ENCODE measurements at regions not wholly inside any gene's neighbourhood (a gene's known extent, or its start where the extent isn't known, plus 50 kb on each side); places are given as distances from the start of the nearest gene placed in this dataset.

DNA sequence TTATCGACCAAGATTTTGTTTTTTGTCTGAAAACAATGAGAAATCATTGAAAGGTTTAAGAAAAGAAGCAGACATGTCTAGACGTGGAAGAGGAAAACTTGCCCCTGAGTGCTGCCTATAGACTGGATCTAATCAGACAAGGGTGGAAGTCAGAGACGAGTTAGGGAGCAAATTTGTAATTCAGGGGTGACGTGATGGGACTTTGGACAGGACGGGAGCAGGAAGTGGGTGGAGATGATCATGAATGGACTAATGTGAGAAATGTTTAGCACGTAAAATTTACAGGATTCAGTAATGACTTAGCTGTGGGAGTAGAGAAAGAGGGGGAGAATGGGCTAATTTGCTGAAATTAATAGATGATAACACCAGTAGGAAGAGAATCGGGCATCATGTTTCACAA is 117.0 kb upstream of the EPHA4 start:
- no peaks in the 10 kb centered on the region for H3K4me1 ChIP-seq
- H3K27ac ChIP-seq, result no peak overlapping the region
- WGBS, 3 donors, result 57 to 73% (median 66%) methylated on average over 7 of the region's 7 CpGs
- no peaks in the 10 kb centered on the region for H3K36me3 ChIP-seq (ENCODE audit: insufficient read depth in 1 of 2, low read depth in 1 of 2)
- DNase-seq, result no peak
- intact Hi-C loops (cut with DNase I), result no loop called here
- H3K27me3 ChIP-seq (ENCODE audit: insufficient read depth in 3 of 3, low read length in 2 of 3), result no peaks in the 10 kb centered on the region
- H3K4me3 ChIP-seq, result no peak overlapping the region
- H3K9me3 ChIP-seq, result no peaks in the 10 kb centered on the region
- no peak for ATAC-seq
- TF ChIP-seq, protein P1, sequence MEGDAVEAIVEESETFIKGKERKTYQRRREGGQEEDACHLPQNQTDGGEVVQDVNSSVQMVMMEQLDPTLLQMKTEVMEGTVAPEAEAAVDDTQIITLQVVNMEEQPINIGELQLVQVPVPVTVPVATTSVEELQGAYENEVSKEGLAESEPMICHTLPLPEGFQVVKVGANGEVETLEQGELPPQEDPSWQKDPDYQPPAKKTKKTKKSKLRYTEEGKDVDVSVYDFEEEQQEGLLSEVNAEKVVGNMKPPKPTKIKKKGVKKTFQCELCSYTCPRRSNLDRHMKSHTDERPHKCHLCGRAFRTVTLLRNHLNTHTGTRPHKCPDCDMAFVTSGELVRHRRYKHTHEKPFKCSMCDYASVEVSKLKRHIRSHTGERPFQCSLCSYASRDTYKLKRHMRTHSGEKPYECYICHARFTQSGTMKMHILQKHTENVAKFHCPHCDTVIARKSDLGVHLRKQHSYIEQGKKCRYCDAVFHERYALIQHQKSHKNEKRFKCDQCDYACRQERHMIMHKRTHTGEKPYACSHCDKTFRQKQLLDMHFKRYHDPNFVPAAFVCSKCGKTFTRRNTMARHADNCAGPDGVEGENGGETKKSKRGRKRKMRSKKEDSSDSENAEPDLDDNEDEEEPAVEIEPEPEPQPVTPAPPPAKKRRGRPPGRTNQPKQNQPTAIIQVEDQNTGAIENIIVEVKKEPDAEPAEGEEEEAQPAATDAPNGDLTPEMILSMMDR (IDR thresholded peaks at IDR 0.05), result no peak

DNA sequence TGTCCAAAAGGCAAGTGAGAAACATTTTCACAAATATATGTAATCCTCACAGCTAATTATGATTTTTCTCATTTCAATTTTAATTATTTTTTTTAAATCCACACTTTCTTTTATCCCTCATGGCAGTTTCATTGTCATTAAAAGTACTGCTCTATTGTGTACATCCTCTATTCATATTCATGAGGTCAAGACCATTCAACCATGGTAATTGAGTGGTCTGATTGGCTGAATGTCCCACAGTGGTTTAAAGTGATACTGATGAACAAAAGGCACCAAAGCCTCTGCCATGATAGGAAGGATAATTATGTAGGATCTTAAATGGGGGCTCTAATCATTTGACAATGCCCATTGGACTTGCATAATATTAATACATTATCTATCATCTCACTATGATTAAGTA is 108.4 kb upstream of the EPHA4 start:
- ATAC-seq, result no peak
- no peaks in the 10 kb centered on the region for H3K9me3 ChIP-seq

DNA sequence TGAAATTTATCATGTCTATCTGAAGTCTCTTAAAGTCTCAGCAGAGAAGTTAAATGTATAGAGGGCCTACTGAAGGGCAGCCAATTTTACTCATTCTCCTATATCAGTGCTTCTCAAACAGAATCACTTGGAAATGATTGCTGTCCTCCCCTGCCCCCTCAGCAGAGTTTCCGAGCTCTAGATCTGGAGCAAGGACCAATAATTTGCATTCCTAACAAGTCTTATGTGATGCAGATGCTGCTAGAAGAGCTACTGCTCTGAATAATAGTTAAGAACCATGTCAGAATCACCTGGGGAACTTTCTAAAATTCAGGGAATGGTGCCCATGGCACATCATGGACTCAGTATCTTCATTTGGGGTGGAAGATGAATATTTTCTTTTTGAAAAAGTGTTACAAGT is 105.6 kb upstream of the EPHA4 start:
- Histone ChIP-seq H3K27me3 (ENCODE audit: insufficient read depth in 3 of 3, low read length in 2 of 3) (no peaks in the 10 kb centered on the region), H3K4me1 (no peaks in the 10 kb centered on the region), H3K9me3 (no peaks in the 10 kb centered on the region), H3K27ac (no peak overlapping the region), H3K36me3 (ENCODE audit: insufficient read depth in 1 of 2, low read depth in 1 of 2) (no peaks in the 10 kb centered on the region), H3K4me3 (no peak overlapping the region)
- DNase-seq (no peak), ATAC-seq (no peak)
- intact Hi-C loops (cut with DNase I), result no loop called here
- TF ChIP-seq, protein P1 (IDR thresholded peaks at IDR 0.05), result no peak
- WGBS, 3 donors, result 59 to 91% (median 73%) methylated on average over 1 of the region's 1 CpG

More for the DNA sequence above, 108.4 kb upstream of the EPHA4 start:
- no peak overlapping the region for H3K4me3 ChIP-seq
- H3K36me3 ChIP-seq (ENCODE audit: insufficient read depth in 1 of 2, low read depth in 1 of 2), result no peaks in the 10 kb centered on the region
- no peaks in the 10 kb centered on the region for H3K27me3 ChIP-seq (ENCODE audit: insufficient read depth in 3 of 3, low read length in 2 of 3)
- no peaks in the 10 kb centered on the region for H3K4me1 ChIP-seq
- DNase-seq, result no peak
- H3K27ac ChIP-seq, result no peak overlapping the region
- TF ChIP-seq, protein P1 (IDR thresholded peaks at IDR 0.05), result no peak
- intact Hi-C loops (cut with DNase I), result no loop called here

DNA sequence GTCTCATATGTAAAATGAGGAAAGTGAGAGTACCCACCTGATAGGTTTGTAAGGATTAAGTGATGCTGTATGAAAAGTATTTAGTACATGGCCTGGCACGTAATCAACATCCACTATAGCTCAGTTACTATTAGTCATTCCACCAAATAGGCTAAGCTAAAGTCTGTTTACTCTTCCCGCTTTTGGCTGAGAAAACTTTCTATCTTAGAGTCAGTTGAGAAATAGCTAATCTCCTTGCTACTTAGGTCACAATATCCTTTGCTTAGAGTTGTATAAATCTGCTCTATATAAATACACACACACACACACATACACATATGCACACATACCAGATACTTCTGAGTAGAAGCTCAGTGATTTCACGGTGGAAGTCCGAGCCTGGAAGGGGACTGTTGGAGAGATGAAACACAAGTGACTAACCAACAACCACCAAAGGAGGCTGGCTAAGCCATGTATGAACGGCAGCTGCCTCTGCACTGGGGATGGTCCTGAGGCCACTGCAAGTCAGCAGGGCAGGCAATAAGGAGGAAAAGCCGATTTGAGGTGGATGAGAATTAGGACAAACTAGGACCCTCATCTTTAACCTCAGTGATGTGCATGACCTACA is 104.6 kb upstream of the EPHA4 start:
- no peaks in the 10 kb centered on the region for H3K9me3 ChIP-seq
- no peak overlapping the region for H3K27ac ChIP-seq
- H3K27me3 ChIP-seq (ENCODE audit: insufficient read depth in 3 of 3, low read length in 2 of 3), result no peaks in the 10 kb centered on the region
- intact Hi-C loops (cut with DNase I), result no loop called here
- no peak for DNase-seq
- H3K4me1 ChIP-seq, result no peaks in the 10 kb centered on the region
- no peak overlapping the region for H3K4me3 ChIP-seq
- TF ChIP-seq, protein P1 (IDR thresholded peaks at IDR 0.05), result no peak
- no peaks in the 10 kb centered on the region for H3K36me3 ChIP-seq (ENCODE audit: insufficient read depth in 1 of 2, low read depth in 1 of 2)
- WGBS, 3 donors, result 59 to 63% (median 60%) methylated on average over 6 of the region's 6 CpGs
- no peak for ATAC-seq

Data from psoas muscle (tissue), 7 donors.